ENCODE measurements at regions not wholly inside any gene's neighbourhood (a gene's known extent, or its start where the extent isn't known, plus 50 kb on each side); places are given as distances from the start of the nearest gene placed in this dataset.

DNA sequence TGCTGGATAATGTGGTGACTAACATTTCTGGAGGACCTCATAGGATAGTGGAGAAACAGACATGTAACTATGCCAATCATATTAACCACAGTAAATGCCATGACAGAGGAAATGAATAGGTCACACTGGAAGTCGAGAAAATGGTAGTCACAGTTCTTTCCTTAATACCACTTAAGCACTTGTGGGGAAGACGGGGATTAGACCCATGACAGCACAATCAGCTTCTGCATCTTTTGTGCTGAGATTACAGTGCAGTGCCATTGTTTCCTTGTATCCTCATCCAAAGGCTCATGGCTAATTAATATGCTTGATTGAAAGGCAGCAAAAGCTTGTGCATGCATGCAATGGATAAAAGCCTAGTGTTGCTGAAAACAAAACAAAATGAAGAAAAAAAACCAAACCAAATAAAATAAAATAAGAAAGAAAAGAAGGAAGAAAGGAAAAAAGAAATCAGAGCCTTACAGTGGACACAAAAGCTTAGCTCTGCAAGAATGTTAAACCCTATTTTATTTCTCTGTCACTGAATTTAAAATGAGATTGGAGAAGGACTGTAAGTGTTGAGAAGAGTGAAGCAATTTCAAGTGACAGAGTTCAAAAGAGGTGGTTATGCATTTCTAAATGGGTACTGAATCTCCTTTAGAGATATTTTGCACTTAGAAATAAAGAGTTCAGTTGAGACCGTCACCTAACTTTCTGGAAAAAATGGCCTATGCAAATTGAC is 1011.9 kb downstream of the CDH8 start:
- POLR2A ChIA-PET, result no interaction called here
- in situ Hi-C loops (cut with HindIII; ENCODE audit: low pct_unique_long_range_greater_than_20kb, low sequenced_read_pairs), result no loop called here
- no peak for TF ChIP-seq SIN3A (IDR thresholded peaks at IDR 0.05; ENCODE audit: borderline replicate concordance, insufficient read depth, low read depth, low read length)
- TF ChIP-seq, protein P1, sequence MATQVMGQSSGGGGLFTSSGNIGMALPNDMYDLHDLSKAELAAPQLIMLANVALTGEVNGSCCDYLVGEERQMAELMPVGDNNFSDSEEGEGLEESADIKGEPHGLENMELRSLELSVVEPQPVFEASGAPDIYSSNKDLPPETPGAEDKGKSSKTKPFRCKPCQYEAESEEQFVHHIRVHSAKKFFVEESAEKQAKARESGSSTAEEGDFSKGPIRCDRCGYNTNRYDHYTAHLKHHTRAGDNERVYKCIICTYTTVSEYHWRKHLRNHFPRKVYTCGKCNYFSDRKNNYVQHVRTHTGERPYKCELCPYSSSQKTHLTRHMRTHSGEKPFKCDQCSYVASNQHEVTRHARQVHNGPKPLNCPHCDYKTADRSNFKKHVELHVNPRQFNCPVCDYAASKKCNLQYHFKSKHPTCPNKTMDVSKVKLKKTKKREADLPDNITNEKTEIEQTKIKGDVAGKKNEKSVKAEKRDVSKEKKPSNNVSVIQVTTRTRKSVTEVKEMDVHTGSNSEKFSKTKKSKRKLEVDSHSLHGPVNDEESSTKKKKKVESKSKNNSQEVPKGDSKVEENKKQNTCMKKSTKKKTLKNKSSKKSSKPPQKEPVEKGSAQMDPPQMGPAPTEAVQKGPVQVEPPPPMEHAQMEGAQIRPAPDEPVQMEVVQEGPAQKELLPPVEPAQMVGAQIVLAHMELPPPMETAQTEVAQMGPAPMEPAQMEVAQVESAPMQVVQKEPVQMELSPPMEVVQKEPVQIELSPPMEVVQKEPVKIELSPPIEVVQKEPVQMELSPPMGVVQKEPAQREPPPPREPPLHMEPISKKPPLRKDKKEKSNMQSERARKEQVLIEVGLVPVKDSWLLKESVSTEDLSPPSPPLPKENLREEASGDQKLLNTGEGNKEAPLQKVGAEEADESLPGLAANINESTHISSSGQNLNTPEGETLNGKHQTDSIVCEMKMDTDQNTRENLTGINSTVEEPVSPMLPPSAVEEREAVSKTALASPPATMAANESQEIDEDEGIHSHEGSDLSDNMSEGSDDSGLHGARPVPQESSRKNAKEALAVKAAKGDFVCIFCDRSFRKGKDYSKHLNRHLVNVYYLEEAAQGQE (IDR thresholded peaks at IDR 0.05; ENCODE audit: insufficient read depth in 1 of 2, low read depth in 2 of 2, low read length in 1 of 2), result no peak
- no peak for TF ChIP-seq POLR2AphosphoS5 (IDR thresholded peaks at IDR 0.05; ENCODE audit: low read depth, low read length)
- TF ChIP-seq TCF7L2 (IDR thresholded peaks at IDR 0.05; ENCODE audit: low read depth, low read length), result no peak
- TF ChIP-seq, protein P2, sequence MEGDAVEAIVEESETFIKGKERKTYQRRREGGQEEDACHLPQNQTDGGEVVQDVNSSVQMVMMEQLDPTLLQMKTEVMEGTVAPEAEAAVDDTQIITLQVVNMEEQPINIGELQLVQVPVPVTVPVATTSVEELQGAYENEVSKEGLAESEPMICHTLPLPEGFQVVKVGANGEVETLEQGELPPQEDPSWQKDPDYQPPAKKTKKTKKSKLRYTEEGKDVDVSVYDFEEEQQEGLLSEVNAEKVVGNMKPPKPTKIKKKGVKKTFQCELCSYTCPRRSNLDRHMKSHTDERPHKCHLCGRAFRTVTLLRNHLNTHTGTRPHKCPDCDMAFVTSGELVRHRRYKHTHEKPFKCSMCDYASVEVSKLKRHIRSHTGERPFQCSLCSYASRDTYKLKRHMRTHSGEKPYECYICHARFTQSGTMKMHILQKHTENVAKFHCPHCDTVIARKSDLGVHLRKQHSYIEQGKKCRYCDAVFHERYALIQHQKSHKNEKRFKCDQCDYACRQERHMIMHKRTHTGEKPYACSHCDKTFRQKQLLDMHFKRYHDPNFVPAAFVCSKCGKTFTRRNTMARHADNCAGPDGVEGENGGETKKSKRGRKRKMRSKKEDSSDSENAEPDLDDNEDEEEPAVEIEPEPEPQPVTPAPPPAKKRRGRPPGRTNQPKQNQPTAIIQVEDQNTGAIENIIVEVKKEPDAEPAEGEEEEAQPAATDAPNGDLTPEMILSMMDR (IDR thresholded peaks at IDR 0.05), result no peak
- Histone ChIP-seq H3K4me1 (ENCODE audit: control insufficient read depth, insufficient read depth, low read length) (no peaks in the 10 kb centered on the region), H3K27ac (ENCODE audit: low read length) (no peak overlapping the region), H3K4me3 (ENCODE audit: low read depth in 2 of 2, low read length in 2 of 2) (no peak overlapping the region), H3K27me3 (ENCODE audit: control insufficient read depth, insufficient read depth, low read length) (no peaks in the 10 kb centered on the region), H3K9me3 (ENCODE audit: control insufficient read depth, insufficient read depth, low read depth, low read length) (no peaks in the 10 kb centered on the region), H3K36me3 (ENCODE audit: control insufficient read depth, insufficient read depth, low read length) (no peaks in the 10 kb centered on the region)
- intact Hi-C loops (cut with micrococcal nuclease; ENCODE audit: unreplicated experiment), result no loop called here
- BruUV-seq (replicated peaks), result no TSS peak
- ATAC-seq, result no peak
- DNase-seq (ENCODE audit: low read depth, low spot score), result no peak
- CTCF ChIA-PET, result no interaction called here

DNA sequence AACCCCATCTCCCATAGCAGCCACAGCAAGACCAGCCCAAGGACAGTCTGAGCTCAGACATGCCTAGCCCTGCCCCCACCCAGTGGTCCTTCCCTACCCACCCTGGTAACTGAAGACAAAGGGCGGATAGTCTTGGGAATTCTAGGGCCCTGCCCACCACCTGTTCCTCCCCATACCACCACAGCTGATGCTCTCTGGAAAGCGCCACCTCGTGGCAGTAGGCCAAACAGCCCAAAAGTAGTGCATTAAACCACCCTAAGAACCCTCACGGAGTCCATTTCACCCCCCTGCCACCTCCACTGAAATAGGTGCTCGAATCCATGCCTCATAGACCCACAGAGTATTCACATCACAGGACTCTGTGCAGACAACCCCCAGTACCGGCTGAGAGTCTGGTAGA is 1021.4 kb downstream of the CDH8 start:
- intact Hi-C loops (cut with micrococcal nuclease; ENCODE audit: unreplicated experiment), result no loop called here
- Histone ChIP-seq H3K27me3 (ENCODE audit: control insufficient read depth, insufficient read depth, low read length) (no peaks in the 10 kb centered on the region), H3K4me3 (ENCODE audit: low read depth in 2 of 2, low read length in 2 of 2) (no peak overlapping the region), H3K27ac (ENCODE audit: low read length) (no peak overlapping the region), H3K9me3 (ENCODE audit: control insufficient read depth, insufficient read depth, low read depth, low read length) (no peaks in the 10 kb centered on the region), H3K4me1 (ENCODE audit: control insufficient read depth, insufficient read depth, low read length) (no peaks in the 10 kb centered on the region), H3K36me3 (ENCODE audit: control insufficient read depth, insufficient read depth, low read length) (no peaks in the 10 kb centered on the region)
- no peak for ATAC-seq
- CTCF ChIA-PET, result no interaction called here
- POLR2A ChIA-PET, result no interaction called here
- TF ChIP-seq TCF7L2 (IDR thresholded peaks at IDR 0.05; ENCODE audit: low read depth, low read length) (no peak), POLR2AphosphoS5 (IDR thresholded peaks at IDR 0.05; ENCODE audit: low read depth, low read length) (no peak)
- no peak for DNase-seq (ENCODE audit: low read depth, low spot score)
- in situ Hi-C loops (cut with HindIII; ENCODE audit: low pct_unique_long_range_greater_than_20kb, low sequenced_read_pairs), result no loop called here
- no TSS peak for BruUV-seq (replicated peaks)

DNA sequence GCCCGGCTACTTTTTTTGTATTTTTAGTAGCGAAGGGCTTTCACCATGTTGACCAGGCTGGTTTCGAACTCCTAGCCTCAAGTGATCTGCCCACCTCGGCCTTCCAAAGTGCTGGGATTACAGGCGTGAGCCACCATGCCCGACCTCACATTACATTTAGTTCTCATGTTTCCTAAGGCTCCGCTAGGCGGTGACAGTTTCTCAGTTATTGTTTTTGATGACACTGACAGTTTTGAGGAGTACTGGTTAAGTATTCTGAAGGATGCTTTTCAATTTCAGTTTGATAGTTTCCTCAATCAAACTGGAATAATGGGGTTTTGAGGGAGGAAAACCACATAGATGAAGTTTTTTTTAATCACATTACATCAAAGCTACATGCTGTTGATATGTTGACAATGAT is 1028.5 kb downstream of the CDH8 start:
- ChIA-PET CTCF (no interaction called here), POLR2A (no interaction called here)
- Histone ChIP-seq H3K36me3 (ENCODE audit: control insufficient read depth, insufficient read depth, low read length) (no peaks in the 10 kb centered on the region), H3K4me3 (ENCODE audit: low read depth in 2 of 2, low read length in 2 of 2) (no peak overlapping the region), H3K9me3 (ENCODE audit: control insufficient read depth, insufficient read depth, low read depth, low read length) (no peaks in the 10 kb centered on the region), H3K27ac (ENCODE audit: low read length) (no peak overlapping the region), H3K27me3 (ENCODE audit: control insufficient read depth, insufficient read depth, low read length) (no peaks in the 10 kb centered on the region), H3K4me1 (ENCODE audit: control insufficient read depth, insufficient read depth, low read length) (no peaks in the 10 kb centered on the region)
- no TSS peak for BruUV-seq (replicated peaks)
- no peak for DNase-seq (ENCODE audit: low read depth, low spot score)
- TF ChIP-seq SIN3A (IDR thresholded peaks at IDR 0.05; ENCODE audit: borderline replicate concordance, insufficient read depth, low read depth, low read length) (no peak), POLR2AphosphoS5 (IDR thresholded peaks at IDR 0.05; ENCODE audit: low read depth, low read length) (no peak), TCF7L2 (IDR thresholded peaks at IDR 0.05; ENCODE audit: low read depth, low read length) (no peak)
- TF ChIP-seq, protein P1 (IDR thresholded peaks at IDR 0.05; ENCODE audit: insufficient read depth in 1 of 2, low read depth in 2 of 2, low read length in 1 of 2), result no peak
- TF ChIP-seq, protein P2 (IDR thresholded peaks at IDR 0.05), result peak; percentile 29; the same call in 1 of the 2 replicates
- intact Hi-C loops (cut with micrococcal nuclease; ENCODE audit: unreplicated experiment), result no loop called here
- no peak for ATAC-seq
- in situ Hi-C loops (cut with HindIII; ENCODE audit: low pct_unique_long_range_greater_than_20kb, low sequenced_read_pairs), result no loop called here

Measured in Panc1 (cell line).